MG63 (cell line): ENCODE measurements at regions not wholly inside any gene's neighbourhood (a gene's known extent, or its start where the extent isn't known, plus 50 kb on each side); places are given as distances from the start of the nearest gene placed in this dataset.
"Not testable (repeated sequence)": the region's sequence is repeated elsewhere in the genome, so short reads cannot be mapped to it uniquely, and the experiment has no call there.

Experiments
- DNase-seq: peaks from one replicate; pipeline ENCODE4 v3.0.0-alpha.2; 2020
- H3K27me3 ChIP-seq: fragments of 250-450 bp; sonication (Bioruptor Pico); 2 replicates; pipeline ENCODE4 v1.5.1; 2020; ENCODE audit warnings: mild to moderate bottlenecking, moderate library complexity
- H3K36me3 ChIP-seq: fragments of 250-450 bp; sonication (Bioruptor Pico); 2 replicates; pipeline ENCODE4 v1.5.1; 2020; ENCODE audit warnings: mild to moderate bottlenecking, moderate library complexity
- H3K4me3 ChIP-seq: fragments of 250-450 bp; sonication (Bioruptor Pico); 2 replicates; pipeline ENCODE4 v1.5.1; 2020; ENCODE audit warnings: mild to moderate bottlenecking, moderate library complexity
- H3K9me3 ChIP-seq: fragments of 250-450 bp; sonication (Bioruptor Pico); 2 replicates; pipeline ENCODE4 v1.5.1; 2020; ENCODE audit warnings: mild to moderate bottlenecking, moderate library complexity

- DNase-seq: no peak
- Histone ChIP-seq H3K4me3 (no peak overlapping the region), H3K36me3 (no peaks in the 10 kb centered on the region), H3K27me3 (no peaks in the 10 kb centered on the region), H3K9me3 (no peaks in the 10 kb centered on the region)
Observed at GRCh38 chr16:88274847-88275246, 107.9 kb upstream of the ZNF469 start.

- not testable (repeated sequence) for H3K4me3 ChIP-seq, DNase-seq, H3K9me3 ChIP-seq, H3K36me3 ChIP-seq, H3K27me3 ChIP-seq
Observed at GRCh38 chr16:88275336-88276122, 107.2 kb upstream of the ZNF469 start.

GRCh38 chr16:88276123-88276588 is 106.6 kb upstream of the ZNF469 start:
- H3K36me3 ChIP-seq, H3K4me3 ChIP-seq, H3K9me3 ChIP-seq, DNase-seq, H3K27me3 ChIP-seq: not testable (repeated sequence)

- DNase-seq: no peak
- Histone ChIP-seq H3K36me3 (no peaks in the 10 kb centered on the region), H3K27me3 (no peaks in the 10 kb centered on the region)
Observed at GRCh38 chr16:88276591-88276990, 106.2 kb upstream of the ZNF469 start.

GRCh38 chr16:88279998-88280397 is 102.8 kb upstream of the ZNF469 start:
- DNase-seq: no peak

More at GRCh38 chr16:88276591-88276990, 106.2 kb upstream of the ZNF469 start:
- no peak overlapping the region for H3K4me3 ChIP-seq
- no peaks in the 10 kb centered on the region for H3K9me3 ChIP-seq

GRCh38 chr16:88281858-88282563 is 100.7 kb upstream of the ZNF469 start:
- DNase-seq: no peak
- no peaks in the 10 kb centered on the region for H3K36me3 ChIP-seq
- no peak overlapping the region for H3K4me3 ChIP-seq
- H3K27me3 ChIP-seq: no peaks in the 10 kb centered on the region
- H3K9me3 ChIP-seq: no peaks in the 10 kb centered on the region

More at GRCh38 chr16:88279998-88280397, 102.8 kb upstream of the ZNF469 start:
- Histone ChIP-seq H3K4me3 (no peak overlapping the region), H3K9me3 (no peaks in the 10 kb centered on the region), H3K36me3 (no peaks in the 10 kb centered on the region), H3K27me3 (no peaks in the 10 kb centered on the region)

GRCh38 chr16:88282564-88283395 is 100.0 kb upstream of the ZNF469 start:
- no peaks in the 10 kb centered on the region for H3K36me3 ChIP-seq
- H3K9me3 ChIP-seq: 0 out of 2 replicates have a peak, but pooled peaks cover 2% of the 10 kb centered on the region
- no peak overlapping the region for H3K4me3 ChIP-seq
- DNase-seq: no peak
- no peaks in the 10 kb centered on the region for H3K27me3 ChIP-seq

- Histone ChIP-seq H3K9me3 (0 out of 2 replicates have a peak, but pooled peaks cover 2% of the 10 kb centered on the region), H3K36me3 (no peaks in the 10 kb centered on the region), H3K4me3 (no peak overlapping the region), H3K27me3 (no peaks in the 10 kb centered on the region)
- no peak for DNase-seq
Observed at GRCh38 chr16:88283596-88283995, 99.2 kb upstream of the ZNF469 start.

- Histone ChIP-seq H3K4me3 (no peak overlapping the region), H3K9me3 (0 out of 2 replicates have a peak, but pooled peaks cover 2% of the 10 kb centered on the region), H3K36me3 (no peaks in the 10 kb centered on the region), H3K27me3 (no peaks in the 10 kb centered on the region)
- DNase-seq: no peak
Observed at GRCh38 chr16:88284101-88284500, 98.7 kb upstream of the ZNF469 start.

GRCh38 chr16:88284626-88285513 is 97.9 kb upstream of the ZNF469 start:
- no peak for DNase-seq
- Histone ChIP-seq H3K36me3 (no peaks in the 10 kb centered on the region), H3K9me3 (0 out of 2 replicates have a peak, but pooled peaks cover 2% of the 10 kb centered on the region), H3K27me3 (no peaks in the 10 kb centered on the region), H3K4me3 (no peak overlapping the region)

- DNase-seq: no peak
- Histone ChIP-seq H3K36me3 (no peaks in the 10 kb centered on the region), H3K27me3 (no peaks in the 10 kb centered on the region), H3K9me3 (0 out of 2 replicates have a peak, but pooled peaks cover 2% of the 10 kb centered on the region), H3K4me3 (no peak overlapping the region)
Observed at GRCh38 chr16:88285514-88285822, 97.3 kb upstream of the ZNF469 start.

- Histone ChIP-seq H3K9me3 (0 out of 2 replicates have a peak, but pooled peaks cover 2% of the 10 kb centered on the region), H3K27me3 (no peaks in the 10 kb centered on the region), H3K36me3 (no peaks in the 10 kb centered on the region), H3K4me3 (no peak overlapping the region)
- no peak for DNase-seq
Observed at GRCh38 chr16:88286301-88286923, 96.3 kb upstream of the ZNF469 start.

GRCh38 chr16:88287219-88287618 is 95.5 kb upstream of the ZNF469 start:
- no peak overlapping the region for H3K4me3 ChIP-seq
- H3K36me3 ChIP-seq: no peaks in the 10 kb centered on the region
- no peak for DNase-seq
- no peaks in the 10 kb centered on the region for H3K27me3 ChIP-seq
- 0 out of 2 replicates have a peak, but pooled peaks cover 2% of the 10 kb centered on the region for H3K9me3 ChIP-seq

- Histone ChIP-seq H3K36me3 (no peaks in the 10 kb centered on the region), H3K9me3 (0 out of 2 replicates have a peak, but pooled peaks cover 2% of the 10 kb centered on the region), H3K4me3 (no peak overlapping the region), H3K27me3 (no peaks in the 10 kb centered on the region)
- no peak for DNase-seq
Observed at GRCh38 chr16:88288303-88288702, 94.5 kb upstream of the ZNF469 start.

- Histone ChIP-seq H3K9me3 (0 out of 2 replicates have a peak, but pooled peaks cover 2% of the 10 kb centered on the region), H3K4me3 (no peak overlapping the region), H3K36me3 (no peaks in the 10 kb centered on the region), H3K27me3 (no peaks in the 10 kb centered on the region)
- DNase-seq: no peak
Observed at GRCh38 chr16:88289001-88289400, 93.8 kb upstream of the ZNF469 start.
